Mesenchymal stem cell (in vitro differentiated cells and primary cell): ENCODE measurements at regions not wholly inside any gene's neighbourhood (a gene's known extent, or its start where the extent isn't known, plus 50 kb on each side); places are given as distances from the start of the nearest gene placed in this dataset.

Experiments used
- DNase-seq: peaks from one replicate; pipeline ENCODE4 v3.0.0-alpha.2; 2013
- H2AFZ ChIP-seq: one replicate; pipeline ENCODE4 v1.6.1; 2013; ENCODE audit warnings: low read depth, mild to moderate bottlenecking, control low read depth, inconsistent platforms, low read length, moderate library complexity
- H2AK5ac ChIP-seq: 2 replicates; pipeline ENCODE4 v1.6.1; 2013; ENCODE audit warnings: low read length, moderate library complexity, mild to moderate bottlenecking, inconsistent platforms; ENCODE audit not compliant: severe bottlenecking
- H2BK120ac ChIP-seq: one replicate; pipeline ENCODE4 v1.6.1; 2013; ENCODE audit warnings: low read depth, mild to moderate bottlenecking, inconsistent platforms, low read length, moderate library complexity
- H2BK12ac ChIP-seq, 2 experiments: one replicate each; pipeline ENCODE4 v1.6.1; 2013; ENCODE audit warnings: inconsistent platforms in 2 of 2, low read length in 2 of 2, mild to moderate bottlenecking in 2 of 2, moderate library complexity in 2 of 2, control low read depth in 1 of 2
- H2BK15ac ChIP-seq: one replicate; pipeline ENCODE4 v1.6.1; 2013; ENCODE audit warnings: mild to moderate bottlenecking, low read depth, inconsistent platforms; ENCODE audit not compliant: poor library complexity, severe bottlenecking
- H2BK5ac ChIP-seq: 2 replicates; pipeline ENCODE4 v1.6.1; 2013; ENCODE audit warnings: low read depth, mild to moderate bottlenecking, low read length, control low read depth, inconsistent platforms; ENCODE audit not compliant: poor library complexity, severe bottlenecking
- H3K14ac ChIP-seq, 2 experiments: one replicate each; pipeline ENCODE4 v1.6.1; 2013; ENCODE audit warnings: inconsistent platforms in 2 of 2, low read length in 2 of 2, control low read depth in 1 of 2, mild to moderate bottlenecking in 1 of 2, moderate library complexity in 1 of 2
- H3K18ac ChIP-seq, 2 experiments: one replicate each; pipeline ENCODE4 v1.6.1; 2013; ENCODE audit warnings: inconsistent platforms in 2 of 2, low read length in 2 of 2, control low read depth in 1 of 2, low read depth in 1 of 2, mild to moderate bottlenecking in 1 of 2
- H3K23ac ChIP-seq, 2 experiments: one replicate each; pipeline ENCODE4 v1.6.1; 2013; ENCODE audit warnings: inconsistent platforms in 2 of 2, low read length in 2 of 2, mild to moderate bottlenecking in 2 of 2, moderate library complexity in 2 of 2, control low read depth in 1 of 2
- H3K27ac ChIP-seq: 2 replicates; pipeline ENCODE4 v1.5.1; 2013; ENCODE audit warnings: mild to moderate bottlenecking, moderate library complexity, low read length, control low read depth, inconsistent platforms; ENCODE audit not compliant: poor library complexity, severe bottlenecking
- H3K27me3 ChIP-seq, 2 experiments: 2 replicates each; pipeline versions ENCODE4 v1.6.1 to v1.7.0; 2013; ENCODE audit warnings: low read length in 2 of 2, mild to moderate bottlenecking in 2 of 2, moderate library complexity in 2 of 2, control low read depth in 1 of 2, inconsistent platforms in 1 of 2; ENCODE audit not compliant: control insufficient read depth in 1 of 2, insufficient read depth in 1 of 2
- H3K36me3 ChIP-seq, 2 experiments: 2 replicates each; pipeline versions ENCODE4 v1.6.1 to v1.7.0; 2013; ENCODE audit warnings: low read length in 2 of 2, control low read depth in 1 of 2, inconsistent platforms in 1 of 2, low read depth in 1 of 2, mild to moderate bottlenecking in 1 of 2; ENCODE audit not compliant: insufficient read depth in 2 of 2, control insufficient read depth in 1 of 2
- H3K4ac ChIP-seq, 2 experiments: one replicate each; pipeline ENCODE4 v1.6.1; 2013; ENCODE audit warnings: inconsistent platforms in 2 of 2, low read length in 2 of 2, mild to moderate bottlenecking in 2 of 2, moderate library complexity in 2 of 2, control low read depth in 1 of 2, low read depth in 1 of 2
- H3K4me1 ChIP-seq: 2 replicates; pipeline ENCODE4 v1.6.1; 2013; ENCODE audit warnings: low read depth, low read length, control low read depth; ENCODE audit not compliant: control insufficient read depth, insufficient read depth
- H3K4me2 ChIP-seq: 2 replicates; pipeline ENCODE4 v1.6.1; 2013; ENCODE audit warnings: low read length, mild to moderate bottlenecking, inconsistent platforms; ENCODE audit not compliant: poor library complexity, severe bottlenecking
- H3K4me3 ChIP-seq, 2 experiments: 2 replicates each; pipeline versions ENCODE4 v1.5.1 to v1.7.0; 2013; ENCODE audit warnings: low read length in 2 of 2, mild to moderate bottlenecking in 2 of 2, control low read depth in 1 of 2, low read depth in 1 of 2; ENCODE audit not compliant: insufficient read depth in 1 of 2
- H3K79me1 ChIP-seq: replicated peaks from 2 replicates; pipeline ENCODE4 v1.6.1; 2013; ENCODE audit warnings: mild to moderate bottlenecking, control low read depth, low read length, inconsistent platforms; ENCODE audit not compliant: poor library complexity, severe bottlenecking
- H3K9ac ChIP-seq: 2 replicates; pipeline ENCODE4 v1.7.0; 2013; ENCODE audit warnings: mild to moderate bottlenecking, low read length, moderate library complexity
- H3K9me3 ChIP-seq: 2 replicates; pipeline ENCODE4 v1.7.0; 2013; ENCODE audit warnings: mild to moderate bottlenecking, low read length; ENCODE audit not compliant: control insufficient read depth
- H4K8ac ChIP-seq: one replicate; pipeline ENCODE4 v1.6.1; 2013; ENCODE audit warnings: inconsistent platforms, mild to moderate bottlenecking, low read length, moderate library complexity
- H4K91ac ChIP-seq: one replicate; pipeline ENCODE4 v1.6.1; 2013; ENCODE audit warnings: mild to moderate bottlenecking, low read length, inconsistent platforms
- WGBS: methylation state at CpG from one replicate; pipeline ENCODE4 v1.1.7; 2013; ENCODE audit warnings: mixed read lengths; 5-methylcytosine and 5-hydroxymethylcytosine counted together

- Histone ChIP-seq H3K23ac (no peak overlapping the region), H3K79me1 (no peaks in the 10 kb centered on the region), H3K27me3 (no peaks in the 10 kb centered on the region), H2BK15ac (no peak overlapping the region), H3K36me3 (no peaks in the 10 kb centered on the region), H4K8ac (no peak overlapping the region), H3K27ac (no peak overlapping the region), H2BK120ac (no peak overlapping the region), H3K9me3 (no peaks in the 10 kb centered on the region), H2BK12ac (no peak overlapping the region), H4K91ac (no peak overlapping the region), H3K4me2 (no peak overlapping the region), H3K4ac (no peak overlapping the region), H3K9ac (no peak overlapping the region), H2BK5ac (no peak overlapping the region), H3K14ac (no peak overlapping the region), H3K18ac (no peak overlapping the region), H2AFZ (no peak overlapping the region), H3K4me3 (no peak overlapping the region), H2AK5ac (no peak overlapping the region), H3K4me1 (no peaks in the 10 kb centered on the region)
- no peak for DNase-seq
Observed at GRCh38 chr5:144915452-144915851, 744.8 kb downstream of the KCTD16 start.

- Histone ChIP-seq H2BK15ac (no peak overlapping the region), H2AFZ (no peak overlapping the region), H2AK5ac (no peak overlapping the region), H2BK12ac (no peak overlapping the region), H2BK5ac (no peak overlapping the region), H4K91ac (no peak overlapping the region), H3K79me1 (no peaks in the 10 kb centered on the region), H3K4me3 (no peak overlapping the region), H3K9me3 (no peaks in the 10 kb centered on the region), H3K18ac (no peak overlapping the region), H3K27ac (no peak overlapping the region), H4K8ac (no peak overlapping the region), H3K4ac (no peak overlapping the region), H3K14ac (no peak overlapping the region), H3K27me3 (no peaks in the 10 kb centered on the region), H3K36me3 (no peaks in the 10 kb centered on the region), H3K23ac (no peak overlapping the region), H3K4me1 (no peaks in the 10 kb centered on the region), H3K4me2 (no peak overlapping the region), H2BK120ac (no peak overlapping the region), H3K9ac (no peak overlapping the region)
- DNase-seq = no peak
- 50% methylated on average over 1 of the region's 2 CpGs for WGBS
Observed at GRCh38 chr5:144913661-144914060, 743.0 kb downstream of the KCTD16 start.

- Histone ChIP-seq H3K4me2 (no peak overlapping the region), H3K9me3 (no peaks in the 10 kb centered on the region), H4K91ac (no peak overlapping the region), H3K79me1 (no peaks in the 10 kb centered on the region), H3K36me3 (no peaks in the 10 kb centered on the region), H3K27me3 (no peaks in the 10 kb centered on the region), H3K4me1 (no peaks in the 10 kb centered on the region), H3K9ac (no peak overlapping the region), H3K23ac (no peak overlapping the region), H2AFZ (no peak overlapping the region), H2BK5ac (no peak overlapping the region), H3K18ac (no peak overlapping the region), H3K27ac (no peak overlapping the region), H3K14ac (no peak overlapping the region), H4K8ac (no peak overlapping the region), H2BK120ac (no peak overlapping the region), H2BK12ac (no peak overlapping the region), H2BK15ac (no peak overlapping the region), H2AK5ac (no peak overlapping the region), H3K4me3 (no peak overlapping the region), H3K4ac (no peak overlapping the region)
- no CpG with 5 or more reads among the region's 2 CpGs for WGBS
- DNase-seq = no peak
Observed at GRCh38 chr5:144896473-144896872, 725.8 kb downstream of the KCTD16 start.

- Histone ChIP-seq H3K79me1 (no peaks in the 10 kb centered on the region), H3K4me2 (no peak overlapping the region), H2BK15ac (no peak overlapping the region), H3K27ac (no peak overlapping the region), H4K91ac (no peak overlapping the region), H2BK12ac (no peak overlapping the region), H3K14ac (no peak overlapping the region), H3K18ac (no peak overlapping the region), H3K27me3 (no peaks in the 10 kb centered on the region), H2AFZ (no peak overlapping the region), H3K23ac (no peak overlapping the region), H3K4me3 (no peak overlapping the region), H2AK5ac (no peak overlapping the region), H3K4me1 (no peaks in the 10 kb centered on the region), H3K36me3 (no peaks in the 10 kb centered on the region), H3K9me3 (peaks cover 6% of the 10 kb centered on the region), H3K4ac (no peak overlapping the region), H3K9ac (no peak overlapping the region), H2BK5ac (no peak overlapping the region), H2BK120ac (no peak overlapping the region), H4K8ac (no peak overlapping the region)
- WGBS = 100% methylated on average over 1 of the region's 1 CpG
- DNase-seq = no peak
Observed at GRCh38 chr5:144886668-144887067, 716.0 kb downstream of the KCTD16 start.
